Upper lobe of left lung (tissue), 6 donors: ENCODE measurements at regions not wholly inside any gene's neighbourhood (a gene's known extent, or its start where the extent isn't known, plus 50 kb on each side); places are given as distances from the start of the nearest gene placed in this dataset.

Experiments
- ATAC-seq, 2 donors: fragments of 200-7000 bp; cut with Tn5 transposase; one replicate each; pipeline ENCODE4 v1.9.1; 2022; ENCODE audit warnings: mild to moderate bottlenecking in 2 of 2, moderate library complexity in 2 of 2; ENCODE audit not compliant: low FRiP score in 2 of 2
- DNase-seq, 2 donors: peaks; one replicate each; pipeline ENCODE4 v3.0.0-alpha.2; 2019 to 2020
- H3K27ac ChIP-seq, 4 donors: fragments of 200-600 bp; sonication (generic); one replicate each; pipeline ENCODE4 v1.5.1; 2016 to 2019
- H3K27me3 ChIP-seq, 4 donors: fragments of 200-600 bp; sonication (generic); one replicate each; pipeline ENCODE4 v1.5.1; 2017 to 2019
- H3K36me3 ChIP-seq, 4 donors: fragments of 200-600 bp; sonication (generic); one replicate each; pipeline ENCODE4 v1.5.1; 2016 to 2019
- H3K4me1 ChIP-seq, 4 donors: fragments of 200-600 bp; sonication (generic); one replicate each; pipeline ENCODE4 v1.5.1; 2018 to 2019
- H3K4me3 ChIP-seq, 4 donors: fragments of 200-600 bp; sonication (generic); one replicate each; pipeline ENCODE4 v1.5.1; 2017 to 2019; ENCODE audit warnings: mild to moderate bottlenecking in 2 of 4, moderate library complexity in 1 of 4
- H3K9me3 ChIP-seq, 4 donors: fragments of 200-600 bp; sonication (generic); one replicate each; pipeline ENCODE4 v1.5.1; 2018 to 2019
- EP300 ChIP-seq, 4 donors: sonication (generic); formaldehyde crosslinking; IDR thresholded peaks; one replicate each; pipeline ENCODE4 v1.5.1; 2017; ENCODE audit warnings: antibody characterized with exemption in 4 of 4, control low read depth in 2 of 4
- POLR2A ChIP-seq, 4 donors: fragments of 450-650 bp; IDR thresholded peaks; one replicate each; pipeline ENCODE4 v1.5.1; 2016 to 2017; ENCODE audit warnings: antibody characterized with exemption in 4 of 4, mild to moderate bottlenecking in 2 of 4
- POLR2AphosphoS5 ChIP-seq, 2 donors: sonication (generic); formaldehyde crosslinking; IDR thresholded peaks; one replicate each; pipeline ENCODE4 v1.5.1; 2017; ENCODE audit warnings: antibody characterized with exemption in 2 of 2
- WGBS, 2 donors: methylation state at CpG; one replicate each; pipeline ENCODE4 v1.1.5; 2017 to 2018; 5-methylcytosine and 5-hydroxymethylcytosine counted together
- TF ChIP-seq, protein P1 (sequence below), 6 experiments: fragments of 450-650 bp in 4 of 6; fragments of 200-600 bp in 2 of 6; sonication (generic) in 2 of 6; IDR thresholded peaks; one replicate each; pipeline ENCODE4 v1.5.1; 2016 to 2019; ENCODE audit warnings: antibody characterized with exemption in 6 of 6
- donor health status: DM: no; HTN: no; CAD: no; lungs with moderate emphysema.
- donor health status: DM: no; HTN: yes; CAD: no; lungs with severe emphysema.

DNA sequence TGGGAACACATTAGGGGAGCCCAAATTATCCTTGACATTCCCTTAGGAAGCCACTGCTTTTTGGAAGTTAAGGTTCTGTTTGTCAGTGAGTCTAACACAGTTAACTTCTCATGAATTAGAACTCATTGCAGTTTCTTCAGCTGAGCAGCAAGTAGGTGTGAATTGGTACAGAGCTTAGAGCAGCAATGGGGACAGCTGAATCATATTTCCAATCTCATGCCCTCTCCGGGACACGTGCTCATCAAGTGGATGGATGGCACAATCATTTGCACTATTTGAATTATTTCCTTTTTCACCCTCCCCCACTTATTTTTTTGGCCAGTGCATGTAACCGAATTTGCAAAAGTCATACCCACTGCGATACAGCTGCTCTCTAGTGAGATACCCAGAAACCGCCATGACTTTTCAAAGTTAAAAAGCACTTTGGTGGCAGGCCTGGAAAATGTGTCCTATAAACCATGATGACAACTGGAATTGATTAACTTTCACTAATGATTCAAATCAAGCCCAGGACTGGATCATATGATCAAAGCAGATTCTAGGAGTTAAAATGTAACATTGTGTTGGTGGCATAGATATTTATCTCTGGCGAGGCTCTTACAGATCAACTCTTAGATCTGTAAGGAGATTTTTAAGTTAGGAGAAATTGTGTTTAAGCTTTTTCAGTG is 76.4 kb downstream of the EBLN2 start:
- DNase-seq, result no peak
- WGBS, 2 donors, result 79 to 80% methylated on average over 6 of the region's 6 CpGs
- H3K9me3 ChIP-seq, result no peaks in the 10 kb centered on the region

DNA sequence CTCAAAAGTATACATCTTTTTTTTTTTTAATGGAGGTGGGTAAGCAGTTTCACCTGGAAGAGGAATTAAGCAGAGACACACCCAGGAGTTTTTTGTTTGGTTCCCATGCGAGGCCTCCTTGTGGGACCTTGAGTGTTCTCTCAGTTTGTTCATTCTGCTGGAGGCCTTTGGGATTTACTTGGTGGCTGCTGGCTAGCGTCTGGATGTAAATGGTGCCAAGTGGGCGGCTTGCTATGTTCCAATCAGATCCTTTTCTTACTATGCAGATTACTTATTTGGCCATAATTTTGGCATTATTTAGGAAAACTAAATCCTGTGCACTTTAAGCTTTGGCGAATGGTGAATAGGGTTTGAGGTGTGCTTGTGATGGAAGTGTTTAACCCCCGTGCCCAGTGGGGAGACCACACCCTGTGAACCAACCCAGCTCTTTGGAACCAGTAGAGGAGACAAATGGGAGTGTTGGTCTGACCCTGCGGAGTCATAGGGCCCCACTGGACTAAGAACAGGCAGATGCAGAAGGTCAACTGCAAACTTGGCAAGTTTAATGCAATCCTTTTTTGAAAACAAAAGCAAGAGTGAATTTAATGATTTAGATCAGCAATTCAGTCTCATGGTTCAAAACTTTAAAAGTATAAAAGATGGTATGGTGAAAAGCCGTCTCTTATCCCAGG is 79.4 kb downstream of the EBLN2 start:
- Histone ChIP-seq H3K4me3 (no peak overlapping the region), H3K36me3 (no peaks in the 10 kb centered on the region), H3K4me1 (no peaks in the 10 kb centered on the region), H3K27ac (no peak overlapping the region), H3K27me3 (no peaks in the 10 kb centered on the region), H3K9me3 (no peaks in the 10 kb centered on the region)
- ATAC-seq, result peak in 1 of 2 donors; percentile 31
- TF ChIP-seq, protein P1, sequence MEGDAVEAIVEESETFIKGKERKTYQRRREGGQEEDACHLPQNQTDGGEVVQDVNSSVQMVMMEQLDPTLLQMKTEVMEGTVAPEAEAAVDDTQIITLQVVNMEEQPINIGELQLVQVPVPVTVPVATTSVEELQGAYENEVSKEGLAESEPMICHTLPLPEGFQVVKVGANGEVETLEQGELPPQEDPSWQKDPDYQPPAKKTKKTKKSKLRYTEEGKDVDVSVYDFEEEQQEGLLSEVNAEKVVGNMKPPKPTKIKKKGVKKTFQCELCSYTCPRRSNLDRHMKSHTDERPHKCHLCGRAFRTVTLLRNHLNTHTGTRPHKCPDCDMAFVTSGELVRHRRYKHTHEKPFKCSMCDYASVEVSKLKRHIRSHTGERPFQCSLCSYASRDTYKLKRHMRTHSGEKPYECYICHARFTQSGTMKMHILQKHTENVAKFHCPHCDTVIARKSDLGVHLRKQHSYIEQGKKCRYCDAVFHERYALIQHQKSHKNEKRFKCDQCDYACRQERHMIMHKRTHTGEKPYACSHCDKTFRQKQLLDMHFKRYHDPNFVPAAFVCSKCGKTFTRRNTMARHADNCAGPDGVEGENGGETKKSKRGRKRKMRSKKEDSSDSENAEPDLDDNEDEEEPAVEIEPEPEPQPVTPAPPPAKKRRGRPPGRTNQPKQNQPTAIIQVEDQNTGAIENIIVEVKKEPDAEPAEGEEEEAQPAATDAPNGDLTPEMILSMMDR (IDR thresholded peaks at IDR 0.05), result no peak
- TF ChIP-seq EP300 (IDR thresholded peaks at IDR 0.05) (no peak), POLR2A (IDR thresholded peaks at IDR 0.05) (no peak), POLR2AphosphoS5 (IDR thresholded peaks at IDR 0.05) (no peak)
- DNase-seq, result no peak
- WGBS, 2 donors, result 79 to 85% methylated on average over 7 of the region's 7 CpGs

More for the DNA sequence above, 76.4 kb downstream of the EBLN2 start:
- no peak overlapping the region for H3K4me3 ChIP-seq
- H3K4me1 ChIP-seq, result no peaks in the 10 kb centered on the region
- H3K36me3 ChIP-seq, result no peaks in the 10 kb centered on the region
- TF ChIP-seq, protein P1 (IDR thresholded peaks at IDR 0.05), result no peak
- TF ChIP-seq POLR2AphosphoS5 (IDR thresholded peaks at IDR 0.05) (no peak), EP300 (IDR thresholded peaks at IDR 0.05) (no peak), POLR2A (IDR thresholded peaks at IDR 0.05) (no peak)
- H3K27me3 ChIP-seq, result no peaks in the 10 kb centered on the region
- no peak overlapping the region for H3K27ac ChIP-seq
- ATAC-seq, result no peak

DNA sequence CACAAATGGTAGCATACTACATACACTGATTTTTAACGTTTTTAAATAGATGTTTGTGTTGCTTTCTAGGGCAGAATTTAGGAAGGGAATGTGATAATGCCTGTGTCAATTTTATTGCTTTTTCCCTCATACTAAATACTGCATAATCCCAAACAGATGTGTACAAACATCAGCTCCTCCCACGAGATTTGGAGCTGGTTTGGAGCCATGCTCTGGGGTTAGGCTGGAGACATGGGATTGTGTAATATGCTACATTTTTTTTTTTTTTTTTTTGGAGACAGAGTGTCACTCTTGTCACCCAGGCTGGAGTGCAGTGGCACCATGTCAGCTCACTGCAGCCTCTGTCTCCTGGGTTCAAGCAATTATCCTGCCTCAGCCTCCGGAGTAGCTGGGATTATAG is 80.1 kb downstream of the EBLN2 start:
- WGBS, 2 donors, result 68 to 69% methylated on average over 2 to 3 of the region's 3 CpGs
- no peaks in the 10 kb centered on the region for H3K36me3 ChIP-seq
- DNase-seq, result no peak

DNA sequence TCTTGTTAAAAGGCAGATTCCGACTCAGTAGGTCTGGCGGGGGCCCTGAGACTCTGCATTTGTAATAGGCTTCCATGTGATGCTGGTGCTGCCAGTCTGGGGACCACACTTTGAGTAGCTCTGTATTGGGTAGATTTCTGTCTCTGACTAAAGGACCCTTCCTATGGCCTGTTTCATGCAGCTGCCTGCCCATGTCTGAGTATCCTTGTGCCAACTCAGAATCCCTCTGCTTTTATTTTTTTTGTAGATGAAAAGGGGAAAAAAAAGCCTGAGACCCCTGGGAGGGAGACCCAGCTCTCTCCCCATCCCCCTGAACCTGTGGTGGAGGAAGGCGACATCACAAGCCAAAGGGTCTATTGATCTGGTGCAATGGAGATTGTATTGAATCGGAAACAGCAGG is 81.9 kb downstream of the EBLN2 start:
- no peak overlapping the region for H3K27ac ChIP-seq

More for the DNA sequence above, 80.1 kb downstream of the EBLN2 start:
- peak in 1 of 2 donors; percentile 68 for ATAC-seq
- no peak overlapping the region for H3K27ac ChIP-seq
- no peaks in the 10 kb centered on the region for H3K9me3 ChIP-seq
- H3K4me3 ChIP-seq, result no peak overlapping the region
- H3K4me1 ChIP-seq, result no peaks in the 10 kb centered on the region
- H3K27me3 ChIP-seq, result no peaks in the 10 kb centered on the region
- no peak for TF ChIP-seq POLR2AphosphoS5 (IDR thresholded peaks at IDR 0.05)
- TF ChIP-seq, protein P1 (IDR thresholded peaks at IDR 0.05), result no peak

More for the DNA sequence above, 81.9 kb downstream of the EBLN2 start:
- ATAC-seq (no peak), DNase-seq (no peak)
- WGBS, 2 donors, result 90 to 98% methylated on average over 4 of the region's 4 CpGs
- H3K9me3 ChIP-seq, result no peaks in the 10 kb centered on the region
- no peaks in the 10 kb centered on the region for H3K36me3 ChIP-seq
- H3K27me3 ChIP-seq, result no peaks in the 10 kb centered on the region
- no peak overlapping the region for H3K4me3 ChIP-seq
- TF ChIP-seq POLR2A (IDR thresholded peaks at IDR 0.05), result no peak
- TF ChIP-seq EP300 (IDR thresholded peaks at IDR 0.05), result no peak
- TF ChIP-seq, protein P1 (IDR thresholded peaks at IDR 0.05), result no peak
- no peak for TF ChIP-seq POLR2AphosphoS5 (IDR thresholded peaks at IDR 0.05)
- H3K4me1 ChIP-seq, result peaks cover 0 to under 1% (median 0%) of the 10 kb centered on the region in 4 donors
